GM12878 (cell line): ENCODE measurements at regions not wholly inside any gene's neighbourhood (a gene's known extent, or its start where the extent isn't known, plus 50 kb on each side); places are given as distances from the start of the nearest gene placed in this dataset.

Source experiments
- ATAC-seq: fragments of 200-7000 bp; cut with Tn5 transposase; 3 replicates; pipeline ENCODE4 v1.9.1; 2020; ENCODE audit warnings: mild to moderate bottlenecking, moderate library complexity
- BruUV-seq: library from RNA; stranded (reverse); fragments of 400-500 nt; replicated peaks from 2 replicates; lab custom pipeline; 2021; lab: Mats Ljungman, UMichigan
- CTCF ChIA-PET: fragments of 300-600 bp; sonication (Branson Sonifier 250); formaldehyde crosslinking; extraction: SDS; loops from one replicate; lab custom pipeline; 2021; ENCODE audit warnings: inconsistent platforms; lab: Yijun Ruan, JAX
- POLR2A ChIA-PET: fragments of 350-600 bp; formaldehyde crosslinking; extraction: SDS; loops from one replicate; lab custom pipeline; 2021; ENCODE audit warnings: inconsistent platforms; lab: Charles Lee
- RAD21 ChIA-PET: fragments of 300-600 bp; sonication (Branson Sonifier 250); formaldehyde crosslinking; loops from one replicate; lab custom pipeline; 2023; ENCODE audit warnings: antibody characterized with exemption; ENCODE audit not compliant: unreplicated experiment; lab: Charles Lee
- SMC1A ChIA-PET: fragments of 300-600 bp; sonication (Branson Sonifier 250); formaldehyde crosslinking; loops from one replicate; lab custom pipeline; 2023; ENCODE audit not compliant: unreplicated experiment, uncharacterized antibody; lab: Charles Lee
- DNase-seq: peaks from one replicate; pipeline ENCODE4 v3.0.0-alpha.2; 2011; ENCODE audit warnings: low read depth, low spot score
- FAIRE-seq: peaks from 3 replicates; lab custom pipeline; 2011; peaks lifted over from hg19 to GRCh38; lab: Jason Lieb, UNC
- H2AFZ ChIP-seq: 2 replicates; pipeline ENCODE4 v1.6.0; 2011; ENCODE audit warnings: low read depth, low read length, control low read depth; ENCODE audit not compliant: control insufficient read depth
- H3K27ac ChIP-seq: 2 replicates; pipeline ENCODE4 v1.5.1; 2011; ENCODE audit warnings: control low read depth; ENCODE audit not compliant: control insufficient read depth, insufficient read depth
- H3K27me3 ChIP-seq, 2 experiments: replicated peaks in 1 of 2; 2 replicates each; pipeline versions ENCODE4 v1.6.0 to v1.6.1; 2011; ENCODE audit warnings: low read length in 1 of 2; ENCODE audit not compliant: control insufficient read depth in 2 of 2, insufficient read depth in 2 of 2
- H3K36me3 ChIP-seq, 2 experiments: 2 replicates each; pipeline ENCODE4 v1.5.1; 2011; ENCODE audit warnings: low read length in 1 of 2; ENCODE audit not compliant: control insufficient read depth in 2 of 2, insufficient read depth in 2 of 2
- H3K4me1 ChIP-seq: 2 replicates; pipeline ENCODE4 v1.6.1; 2011; ENCODE audit warnings: mild to moderate bottlenecking, low read length, moderate library complexity, mixed read lengths; ENCODE audit not compliant: control insufficient read depth, insufficient read depth
- H3K4me2 ChIP-seq: 2 replicates; pipeline ENCODE4 v1.6.0; 2011; ENCODE audit warnings: control low read depth; ENCODE audit not compliant: control insufficient read depth, insufficient read depth
- H3K4me3 ChIP-seq: fragments of 200-600 bp; sonication (generic); 2 replicates; pipeline ENCODE4 v1.5.1; 2016
- H3K79me2 ChIP-seq: 2 replicates; pipeline ENCODE4 v1.6.0; 2011; ENCODE audit warnings: low read length; ENCODE audit not compliant: control insufficient read depth, insufficient read depth
- H3K9ac ChIP-seq: 2 replicates; pipeline ENCODE4 v1.8.0; 2011; ENCODE audit warnings: low read length, control low read depth, mixed read lengths; ENCODE audit not compliant: control insufficient read depth, insufficient read depth
- H3K9me3 ChIP-seq: replicated peaks from 3 replicates; pipeline ENCODE4 v1.5.1; 2011; ENCODE audit warnings: mild to moderate bottlenecking, low read length; ENCODE audit not compliant: control insufficient read depth, insufficient read depth
- H4K20me1 ChIP-seq: 2 replicates; pipeline ENCODE4 v1.6.0; 2011; ENCODE audit not compliant: control insufficient read depth, insufficient read depth
- DPF2 ChIP-seq: fragments of 450-650 bp; IDR thresholded peaks from 2 replicates; pipeline ENCODE4 v1.6.1; 2017; ENCODE audit warnings: mild to moderate bottlenecking
- ETV6 ChIP-seq, 2 experiments: fragments of 450-650 bp in 1 of 2; IDR thresholded peaks in 1 of 2; conservative IDR thresholded peaks in 1 of 2; 2 replicates each; pipeline ENCODE4 v1.6.1; 2014; ENCODE audit warnings: antibody characterized with exemption in 1 of 2, borderline replicate concordance in 1 of 2, low read depth in 1 of 2, mild to moderate bottlenecking in 1 of 2, moderate library complexity in 1 of 2
- EZH2 ChIP-seq: IDR thresholded peaks from 2 replicates; pipeline ENCODE4 v1.6.1; 2012; ENCODE audit warnings: low read depth, mild to moderate bottlenecking, control low read depth, inconsistent platforms, low read length, borderline replicate concordance; ENCODE audit not compliant: control insufficient read depth
- LARP7 ChIP-seq: fragments of 450-650 bp; IDR thresholded peaks from 2 replicates; pipeline ENCODE4 v1.6.1; 2017; ENCODE audit warnings: mild to moderate bottlenecking
- MTA2 ChIP-seq: fragments of 450-650 bp; IDR thresholded peaks from 2 replicates; pipeline ENCODE4 v1.6.1; 2016; ENCODE audit warnings: low read depth, mild to moderate bottlenecking, moderate library complexity
- NR2C1 ChIP-seq: fragments of 450-650 bp; IDR thresholded peaks from 2 replicates; pipeline ENCODE4 v1.6.1; 2017; ENCODE audit warnings: antibody characterized with exemption, mild to moderate bottlenecking, moderate library complexity
- PBX3 ChIP-seq: IDR thresholded peaks from 2 replicates; pipeline ENCODE4 v1.6.1; 2011; ENCODE audit warnings: mild to moderate bottlenecking, low read depth, low read length, moderate library complexity; ENCODE audit not compliant: insufficient replicate concordance
- POLR2AphosphoS5 ChIP-seq: IDR thresholded peaks from 2 replicates; pipeline ENCODE4 v1.6.1; 2011; ENCODE audit warnings: mild to moderate bottlenecking, low read length, inconsistent platforms
- RAD51 ChIP-seq: fragments of 450-650 bp; IDR thresholded peaks from 2 replicates; pipeline ENCODE4 v1.6.1; 2016; ENCODE audit warnings: moderate library complexity, mild to moderate bottlenecking, inconsistent platforms
- RBBP5 ChIP-seq: fragments of 200-600 bp; sonication (generic); conservative IDR thresholded peaks from 2 replicates; pipeline ENCODE4 v1.6.1; 2016
- SP1 ChIP-seq: IDR thresholded peaks from one replicate; pipeline ENCODE4 v1.6.1; 2011; ENCODE audit warnings: low read depth, low read length
- SUZ12 ChIP-seq: fragments of 200-600 bp; sonication (generic); IDR thresholded peaks from one replicate; pipeline ENCODE4 v1.6.1; 2018; ENCODE audit warnings: antibody characterized with exemption, mild to moderate bottlenecking; ENCODE audit not compliant: unreplicated experiment
- TAF1 ChIP-seq: IDR thresholded peaks from 2 replicates; pipeline ENCODE4 v1.6.1; 2011; ENCODE audit warnings: mild to moderate bottlenecking, low read depth, low read length, borderline replicate concordance
- TARDBP ChIP-seq: IDR thresholded peaks from 2 replicates; pipeline ENCODE4 v1.6.1; 2016; ENCODE audit warnings: borderline replicate concordance
- ZNF217 ChIP-seq: fragments of 450-650 bp; IDR thresholded peaks from 2 replicates; pipeline ENCODE4 v1.6.1; 2017; ENCODE audit warnings: antibody characterized with exemption, mild to moderate bottlenecking
- WGBS: methylation state at CpG from one replicate; pipeline ENCODE4 v1.1.6; 2016; ENCODE audit warnings: low lambda C conversion rate; ENCODE audit not compliant: insufficient replicate concordance, insufficient coverage; ENCODE audit errors: missing lambda C conversion rate; 5-methylcytosine and 5-hydroxymethylcytosine counted together
- in situ Hi-C: fragments of 300-500 bp; cut with MboI; formaldehyde crosslinking; loops from 9 replicates; pipeline ENCODE4 v1.14.3; 2018; ENCODE audit warnings: mixed read lengths
- intact Hi-C: fragments of 100-400 bp; cut with micrococcal nuclease; formaldehyde crosslinking; loops from one replicate; pipeline ENCODE4 v1.14.2; 2022; ENCODE audit not compliant: unreplicated experiment
- TF ChIP-seq, protein P1 (sequence below): IDR thresholded peaks from 2 replicates; pipeline ENCODE4 v1.6.1; 2012; ENCODE audit warnings: low read depth, low read length, improper control_type of control experiment
- TF ChIP-seq, protein P2 (sequence below): IDR thresholded peaks from 2 replicates; pipeline ENCODE4 v1.6.1; 2012; ENCODE audit warnings: low read depth, low read length, improper control_type of control experiment
- TF ChIP-seq, protein P3 (sequence below): fragments of 450-650 bp; IDR thresholded peaks from 2 replicates; pipeline ENCODE4 v1.6.1; 2017; ENCODE audit warnings: low read depth, mild to moderate bottlenecking, moderate library complexity

- DNase-seq (no peak), FAIRE-seq (no peak), ATAC-seq (no peak)
- H3K27ac ChIP-seq = no peak overlapping the region
- intact Hi-C loops (no loop called here), in situ Hi-C loops (no loop called here)
- TF ChIP-seq EZH2 = no peak
- no peak for TF ChIP-seq TAF1
- no peak for TF ChIP-seq SP1
- TF ChIP-seq RAD51 = no peak
- TF ChIP-seq MTA2 = no peak
- TF ChIP-seq DPF2 = no peak
- no peak for TF ChIP-seq TARDBP
- no peak for TF ChIP-seq PBX3
- TF ChIP-seq, protein P1, sequence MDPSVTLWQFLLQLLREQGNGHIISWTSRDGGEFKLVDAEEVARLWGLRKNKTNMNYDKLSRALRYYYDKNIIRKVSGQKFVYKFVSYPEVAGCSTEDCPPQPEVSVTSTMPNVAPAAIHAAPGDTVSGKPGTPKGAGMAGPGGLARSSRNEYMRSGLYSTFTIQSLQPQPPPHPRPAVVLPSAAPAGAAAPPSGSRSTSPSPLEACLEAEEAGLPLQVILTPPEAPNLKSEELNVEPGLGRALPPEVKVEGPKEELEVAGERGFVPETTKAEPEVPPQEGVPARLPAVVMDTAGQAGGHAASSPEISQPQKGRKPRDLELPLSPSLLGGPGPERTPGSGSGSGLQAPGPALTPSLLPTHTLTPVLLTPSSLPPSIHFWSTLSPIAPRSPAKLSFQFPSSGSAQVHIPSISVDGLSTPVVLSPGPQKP = no peak
- TF ChIP-seq, protein P2, sequence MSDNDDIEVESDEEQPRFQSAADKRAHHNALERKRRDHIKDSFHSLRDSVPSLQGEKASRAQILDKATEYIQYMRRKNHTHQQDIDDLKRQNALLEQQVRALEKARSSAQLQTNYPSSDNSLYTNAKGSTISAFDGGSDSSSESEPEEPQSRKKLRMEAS = no peak
- no peak for TF ChIP-seq RBBP5
- TF ChIP-seq ETV6 (conservative IDR thresholded peaks at IDR 0.05 in 1 of 2, IDR thresholded peaks at IDR 0.05 in 1 of 2; ENCODE audit: borderline replicate concordance in 1 of 2, low read depth in 1 of 2) = no peak
- no peak for TF ChIP-seq NR2C1
- no peak for TF ChIP-seq SUZ12
- no peak for TF ChIP-seq POLR2AphosphoS5
- no peak for TF ChIP-seq LARP7
- TF ChIP-seq, protein P3, sequence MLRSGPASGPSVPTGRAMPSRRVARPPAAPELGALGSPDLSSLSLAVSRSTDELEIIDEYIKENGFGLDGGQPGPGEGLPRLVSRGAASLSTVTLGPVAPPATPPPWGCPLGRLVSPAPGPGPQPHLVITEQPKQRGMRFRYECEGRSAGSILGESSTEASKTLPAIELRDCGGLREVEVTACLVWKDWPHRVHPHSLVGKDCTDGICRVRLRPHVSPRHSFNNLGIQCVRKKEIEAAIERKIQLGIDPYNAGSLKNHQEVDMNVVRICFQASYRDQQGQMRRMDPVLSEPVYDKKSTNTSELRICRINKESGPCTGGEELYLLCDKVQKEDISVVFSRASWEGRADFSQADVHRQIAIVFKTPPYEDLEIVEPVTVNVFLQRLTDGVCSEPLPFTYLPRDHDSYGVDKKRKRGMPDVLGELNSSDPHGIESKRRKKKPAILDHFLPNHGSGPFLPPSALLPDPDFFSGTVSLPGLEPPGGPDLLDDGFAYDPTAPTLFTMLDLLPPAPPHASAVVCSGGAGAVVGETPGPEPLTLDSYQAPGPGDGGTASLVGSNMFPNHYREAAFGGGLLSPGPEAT = no peak
- TF ChIP-seq ZNF217 = no peak
- no peak overlapping the region for H3K4me2 ChIP-seq
- no peak overlapping the region for H2AFZ ChIP-seq
- BruUV-seq = no TSS peak
- H3K36me3 ChIP-seq = no peaks in the 10 kb centered on the region
- CTCF ChIA-PET = no interaction called here
- POLR2A ChIA-PET = no interaction called here
- RAD21 ChIA-PET = no interaction called here
- no peaks in the 10 kb centered on the region for H3K79me2 ChIP-seq
- no peaks in the 10 kb centered on the region for H3K4me1 ChIP-seq
- no peaks in the 10 kb centered on the region; the same call in 2 of the 3 replicates for H3K9me3 ChIP-seq
- WGBS = 50% methylated on average over 2 of the region's 2 CpGs
- no peaks in the 10 kb centered on the region for H4K20me1 ChIP-seq
- SMC1A ChIA-PET = no interaction called here
- H3K9ac ChIP-seq = no peak overlapping the region
- no peak overlapping the region for H3K4me3 ChIP-seq
- H3K27me3 ChIP-seq = no peaks in the 10 kb centered on the region
These were observed 141.9 kb upstream of the PMFBP1 start for GRCh38 chr16:72313903-72314302.
